Tibial nerve (tissue), 4 donors: ENCODE measurements at regions not wholly inside any gene's neighbourhood (a gene's known extent, or its start where the extent isn't known, plus 50 kb on each side); places are given as distances from the start of the nearest gene placed in this dataset.
"Not testable (repeated sequence)": the region's sequence is repeated elsewhere in the genome, so short reads cannot be mapped to it uniquely, and the experiment has no call there.

Experiments
- DNase-seq, 2 donors: peaks; one replicate each; pipeline ENCODE4 v3.0.0-alpha.2; 2019; ENCODE audit warnings: low spot score in 2 of 2
- H3K27ac ChIP-seq, 4 donors: fragments of 200-600 bp; sonication (generic) in 3 of 4; one replicate each; pipeline ENCODE4 v1.5.1; 2017 to 2019; ENCODE audit warnings: mild to moderate bottlenecking in 1 of 4
- H3K27me3 ChIP-seq, 2 donors: fragments of 200-600 bp; sonication (generic) in 1 of 2; one replicate each; pipeline versions ENCODE4 v1.5.1 to v1.6.0; 2017 to 2019
- H3K36me3 ChIP-seq, 3 donors: fragments of 200-600 bp; sonication (generic); one replicate each; pipeline ENCODE4 v1.5.1; 2018 to 2019
- H3K4me1 ChIP-seq, 4 donors: fragments of 200-600 bp; sonication (generic) in 3 of 4; one replicate each; pipeline ENCODE4 v1.5.1; 2017 to 2019
- H3K4me3 ChIP-seq, 4 donors: fragments of 200-600 bp; sonication (generic) in 3 of 4; one replicate each; pipeline ENCODE4 v1.5.1; 2017 to 2019; ENCODE audit warnings: mild to moderate bottlenecking in 1 of 4, moderate library complexity in 1 of 4
- H3K9me3 ChIP-seq, 4 donors: fragments of 200-600 bp; sonication (generic) in 3 of 4; one replicate each; pipeline ENCODE4 v1.5.1; 2017 to 2019
- EP300 ChIP-seq, 2 donors: sonication (generic); formaldehyde crosslinking; IDR thresholded peaks; one replicate each; pipeline ENCODE4 v1.6.1; 2017; ENCODE audit warnings: antibody characterized with exemption in 2 of 2, mild to moderate bottlenecking in 1 of 2
- POLR2A ChIP-seq, 2 donors: fragments of 450-650 bp; IDR thresholded peaks; one replicate each; pipeline ENCODE4 v1.6.1; 2017; ENCODE audit warnings: antibody characterized with exemption in 2 of 2, mild to moderate bottlenecking in 2 of 2, moderate library complexity in 2 of 2
- WGBS, 2 donors: methylation state at CpG; one replicate each; pipeline ENCODE4 v1.1.5; 2018; 5-methylcytosine and 5-hydroxymethylcytosine counted together
- TF ChIP-seq, protein P1 (sequence below), 5 experiments: fragments of 200-600 bp in 3 of 5; fragments of 450-650 bp in 2 of 5; sonication (generic) in 3 of 5; IDR thresholded peaks; one replicate each; pipeline ENCODE4 v1.5.1; 2016 to 2019; ENCODE audit warnings: antibody characterized with exemption in 5 of 5, mild to moderate bottlenecking in 3 of 5, moderate library complexity in 2 of 5

DNA sequence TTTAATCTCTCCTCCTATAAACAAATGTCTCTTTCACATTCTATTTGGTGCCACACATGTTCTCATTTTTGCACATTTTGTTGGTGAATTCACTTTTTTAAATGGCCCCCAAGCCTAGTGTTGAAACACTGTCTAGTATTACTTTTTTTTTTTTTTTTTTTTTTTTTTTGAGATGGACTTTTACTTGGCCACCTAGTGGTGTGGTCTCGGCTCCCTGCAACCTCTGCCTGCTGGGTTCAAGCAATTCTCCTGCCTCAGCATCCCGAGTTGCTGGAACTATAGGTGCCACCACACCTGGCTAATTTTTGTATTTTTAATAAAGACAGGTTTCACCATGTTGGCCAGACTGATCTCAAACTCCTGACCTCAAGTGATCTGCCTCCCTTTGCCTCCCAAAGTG, 273.8 kb upstream of the SLC14A2 start:
- TF ChIP-seq, protein P1, sequence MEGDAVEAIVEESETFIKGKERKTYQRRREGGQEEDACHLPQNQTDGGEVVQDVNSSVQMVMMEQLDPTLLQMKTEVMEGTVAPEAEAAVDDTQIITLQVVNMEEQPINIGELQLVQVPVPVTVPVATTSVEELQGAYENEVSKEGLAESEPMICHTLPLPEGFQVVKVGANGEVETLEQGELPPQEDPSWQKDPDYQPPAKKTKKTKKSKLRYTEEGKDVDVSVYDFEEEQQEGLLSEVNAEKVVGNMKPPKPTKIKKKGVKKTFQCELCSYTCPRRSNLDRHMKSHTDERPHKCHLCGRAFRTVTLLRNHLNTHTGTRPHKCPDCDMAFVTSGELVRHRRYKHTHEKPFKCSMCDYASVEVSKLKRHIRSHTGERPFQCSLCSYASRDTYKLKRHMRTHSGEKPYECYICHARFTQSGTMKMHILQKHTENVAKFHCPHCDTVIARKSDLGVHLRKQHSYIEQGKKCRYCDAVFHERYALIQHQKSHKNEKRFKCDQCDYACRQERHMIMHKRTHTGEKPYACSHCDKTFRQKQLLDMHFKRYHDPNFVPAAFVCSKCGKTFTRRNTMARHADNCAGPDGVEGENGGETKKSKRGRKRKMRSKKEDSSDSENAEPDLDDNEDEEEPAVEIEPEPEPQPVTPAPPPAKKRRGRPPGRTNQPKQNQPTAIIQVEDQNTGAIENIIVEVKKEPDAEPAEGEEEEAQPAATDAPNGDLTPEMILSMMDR (IDR thresholded peaks at IDR 0.05), result no peak
- TF ChIP-seq POLR2A (IDR thresholded peaks at IDR 0.05) (no peak), EP300 (IDR thresholded peaks at IDR 0.05) (no peak)
- Histone ChIP-seq H3K27me3 (no peaks in the 10 kb centered on the region), H3K4me1 (no peaks in the 10 kb centered on the region), H3K4me3 (no peak overlapping the region), H3K27ac (no peak overlapping the region), H3K9me3 (no peaks in the 10 kb centered on the region), H3K36me3 (no peaks in the 10 kb centered on the region)
- no peak for DNase-seq
- WGBS, 2 donors, result 69 to 73% methylated on average over 2 of the region's 2 CpGs

DNA sequence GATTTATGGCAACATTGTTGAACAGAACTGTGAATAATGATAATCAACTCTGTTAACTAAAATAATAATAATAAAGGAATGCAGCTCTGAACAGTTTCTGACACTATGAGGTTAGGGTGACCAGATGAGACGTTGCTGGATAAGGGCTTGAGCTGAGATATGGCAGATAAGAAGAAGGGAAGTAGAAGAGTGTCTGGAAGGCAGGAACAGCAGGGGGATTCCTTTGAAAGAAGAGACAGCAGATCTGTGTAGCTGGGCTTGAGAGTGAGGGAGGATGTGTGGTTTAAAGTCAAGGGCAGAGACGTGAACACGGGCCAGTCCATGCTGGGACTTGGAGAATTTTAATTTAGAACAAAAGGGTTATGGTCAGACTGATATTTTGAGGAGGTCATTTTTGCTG, 273.1 kb upstream of the SLC14A2 start:
- Histone ChIP-seq H3K4me1 (no peaks in the 10 kb centered on the region), H3K36me3 (no peaks in the 10 kb centered on the region), H3K27ac (no peak overlapping the region), H3K27me3 (no peaks in the 10 kb centered on the region), H3K4me3 (no peak overlapping the region), H3K9me3 (no peaks in the 10 kb centered on the region)
- TF ChIP-seq POLR2A (IDR thresholded peaks at IDR 0.05) (no peak), EP300 (IDR thresholded peaks at IDR 0.05) (no peak)
- TF ChIP-seq, protein P1 (IDR thresholded peaks at IDR 0.05), result no peak
- DNase-seq, result no peak
- WGBS, 2 donors, result 58 to 62% methylated on average over 3 of the region's 3 CpGs

DNA sequence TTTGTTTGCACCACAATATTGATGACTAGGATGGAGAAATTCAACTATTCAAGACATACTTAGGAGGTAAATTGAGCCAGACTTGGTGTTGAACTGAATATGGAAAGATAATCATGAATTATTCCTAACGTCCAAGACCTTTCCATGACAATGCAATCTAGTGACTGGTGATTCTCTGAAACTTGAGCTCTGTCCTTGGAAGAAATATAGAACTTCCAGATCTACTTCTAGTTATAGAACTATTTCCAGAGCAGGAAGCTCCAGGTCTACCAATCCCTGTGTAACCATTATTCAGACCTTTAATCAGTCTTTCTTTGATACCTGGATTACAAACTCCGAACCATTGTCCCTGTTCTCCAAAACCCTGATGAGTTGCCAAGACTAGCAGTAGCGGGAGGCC, 272.6 kb upstream of the SLC14A2 start:
- Histone ChIP-seq H3K27me3 (no peaks in the 10 kb centered on the region), H3K36me3 (no peaks in the 10 kb centered on the region), H3K9me3 (no peaks in the 10 kb centered on the region), H3K4me1 (no peaks in the 10 kb centered on the region), H3K27ac (no peak overlapping the region), H3K4me3 (no peak overlapping the region)
- DNase-seq, result no peak
- TF ChIP-seq EP300 (IDR thresholded peaks at IDR 0.05), result no peak
- TF ChIP-seq, protein P1 (IDR thresholded peaks at IDR 0.05), result no peak
- no peak for TF ChIP-seq POLR2A (IDR thresholded peaks at IDR 0.05)
- 88 to 90% methylated on average over 3 of the region's 3 CpGs for WGBS, 2 donors

DNA sequence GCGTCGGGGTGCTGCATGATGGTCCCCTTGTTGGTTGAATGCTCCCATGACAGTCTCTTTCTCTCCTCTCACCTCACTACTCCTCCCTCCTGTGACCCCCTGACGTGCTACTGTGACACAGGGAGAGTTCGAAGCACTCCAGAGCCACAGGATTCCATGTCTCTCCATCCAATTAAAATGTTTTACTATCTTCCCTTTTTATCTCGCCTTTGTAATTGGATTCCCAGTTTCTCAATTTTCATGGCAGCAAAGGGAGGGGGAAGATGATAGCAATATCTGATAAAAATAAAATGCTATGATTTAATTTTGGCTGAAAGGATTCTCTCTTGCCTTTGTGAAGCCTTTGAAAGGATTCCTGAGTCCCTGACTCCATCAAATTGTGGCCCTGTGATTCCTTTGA, 271.9 kb upstream of the SLC14A2 start:
- H3K4me3 ChIP-seq, result no peak overlapping the region
- TF ChIP-seq, protein P1 (IDR thresholded peaks at IDR 0.05), result no peak
- TF ChIP-seq EP300 (IDR thresholded peaks at IDR 0.05) (no peak), POLR2A (IDR thresholded peaks at IDR 0.05) (no peak)
- no peak overlapping the region for H3K27ac ChIP-seq
- 84 to 88% methylated on average over 5 of the region's 5 CpGs for WGBS, 2 donors
- no peaks in the 10 kb centered on the region for H3K27me3 ChIP-seq
- H3K36me3 ChIP-seq, result no peaks in the 10 kb centered on the region
- H3K9me3 ChIP-seq, result no peaks in the 10 kb centered on the region
- no peaks in the 10 kb centered on the region for H3K4me1 ChIP-seq
- no peak for DNase-seq

DNA sequence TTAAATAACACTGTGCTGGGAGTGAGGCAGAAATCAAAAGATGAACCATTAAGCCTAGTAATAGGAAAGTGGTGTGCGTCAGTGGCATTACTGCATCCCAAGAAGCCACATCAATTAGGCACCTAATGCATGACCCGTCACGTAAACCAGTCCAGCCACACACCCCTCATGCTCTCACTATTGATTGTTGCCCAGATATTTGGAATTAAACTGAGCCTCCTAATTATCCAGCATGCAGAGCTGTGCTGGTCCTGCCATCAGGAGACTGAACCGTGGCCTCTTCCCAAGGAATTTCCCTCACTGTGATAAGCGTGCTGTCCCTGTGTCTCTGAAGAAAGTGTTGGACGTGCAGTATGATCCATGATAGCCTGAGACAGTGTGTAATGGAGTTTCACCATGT, 270.6 kb upstream of the SLC14A2 start:
- H3K4me1 ChIP-seq, H3K27ac ChIP-seq, DNase-seq, H3K4me3 ChIP-seq, H3K36me3 ChIP-seq, H3K9me3 ChIP-seq, H3K27me3 ChIP-seq: not testable (repeated sequence)
- WGBS, 2 donors, result 89 to 92% methylated on average over 6 of the region's 6 CpGs

DNA sequence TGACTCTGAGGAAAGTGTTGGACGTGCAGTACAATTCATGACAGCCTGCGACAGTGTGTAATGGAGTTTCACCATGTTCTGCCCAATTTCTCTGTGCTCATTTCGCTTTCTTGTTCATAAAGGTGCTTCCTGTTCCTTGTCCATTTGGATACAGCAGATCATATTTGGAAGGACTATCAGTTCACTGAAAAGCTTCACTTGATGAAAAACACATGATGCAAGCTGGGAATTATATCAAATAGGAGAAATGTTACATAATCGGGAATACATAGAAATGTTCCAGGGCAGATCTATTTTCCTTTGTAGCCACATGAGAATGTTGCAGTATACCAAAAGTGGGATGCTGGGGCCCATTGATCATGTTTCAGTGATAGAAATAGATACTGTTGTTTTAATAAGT, 266.3 kb upstream of the SLC14A2 start:
- TF ChIP-seq, protein P1 (IDR thresholded peaks at IDR 0.05), result no peak
- TF ChIP-seq EP300 (IDR thresholded peaks at IDR 0.05), result peak in 1 of 2 donors; percentile 38
- H3K4me3 ChIP-seq, result no peak overlapping the region
- H3K36me3 ChIP-seq, result no peaks in the 10 kb centered on the region
- 63 to 75% methylated on average over 4 of the region's 4 CpGs for whole genome bisulfite sequencing, 2 donors
- H3K4me1 ChIP-seq, result no peaks in the 10 kb centered on the region
- peak overlapping the region in 1 of 4 donors; percentile 18 for H3K27ac ChIP-seq
- no peaks in the 10 kb centered on the region for H3K9me3 ChIP-seq
- DNase-seq, result no peak
- H3K27me3 ChIP-seq, result no peaks in the 10 kb centered on the region
